ENCODE measurements at regions not wholly inside any gene's neighbourhood (a gene's known extent, or its start where the extent isn't known, plus 50 kb on each side); places are given as distances from the start of the nearest gene placed in this dataset.
A peak's percentile ranks its signal among the peaks of the same experiment; 100 is the strongest.

DNA sequence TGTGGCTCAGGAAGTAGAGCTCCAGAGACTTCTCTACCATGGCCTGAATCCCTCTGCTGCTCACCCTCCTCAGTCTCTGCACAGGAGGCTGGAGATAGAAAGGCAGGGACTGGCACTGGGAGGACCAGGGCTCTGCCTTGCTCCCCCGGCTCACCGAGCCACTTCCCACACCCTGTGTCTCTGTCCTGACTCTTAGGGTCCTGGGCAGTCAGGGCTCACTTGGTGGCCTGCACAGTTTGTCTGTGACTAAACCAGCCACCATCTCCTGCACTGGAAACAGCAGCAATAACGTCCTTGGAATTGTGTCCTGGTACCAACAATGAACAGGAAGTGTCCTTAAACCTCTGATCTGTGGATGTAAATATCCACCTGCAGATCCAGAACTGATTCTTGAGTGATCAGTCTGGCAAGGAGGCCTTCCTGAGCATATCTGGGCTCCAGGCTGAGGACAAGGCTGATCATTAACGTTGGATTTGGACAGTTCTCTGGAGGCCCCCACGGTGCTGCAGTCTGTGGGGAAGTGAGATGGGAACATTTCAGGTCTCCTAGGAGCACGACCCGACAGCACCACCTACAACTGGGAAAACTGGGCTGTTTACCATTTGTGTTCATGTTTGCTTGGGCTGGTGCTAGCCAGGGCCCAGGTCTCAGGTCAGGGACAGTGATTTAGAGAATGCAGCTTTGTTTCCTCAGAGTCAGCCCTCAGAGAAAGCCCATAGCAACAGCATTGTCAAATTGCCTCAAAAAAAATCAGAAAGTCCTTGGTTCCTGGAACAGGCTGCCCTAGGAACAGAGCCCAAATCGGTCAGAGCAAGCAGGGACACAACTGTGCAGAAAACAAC, 82.5 kb downstream of the ZNF280B start:
- no peak overlapping the region for H3K27ac Mint-ChIP-seq
- no peaks in the 10 kb centered on the region for H3K36me3 Mint-ChIP-seq
- no peaks in the 10 kb centered on the region for H3K9me3 Mint-ChIP-seq
- no peaks in the 10 kb centered on the region for H3K4me1 Mint-ChIP-seq
- H3K4me3 Mint-ChIP-seq = no peak overlapping the region
- no peak for DNase-seq (ENCODE audit: low spot score in 2 of 2)
- no peak for ATAC-seq

GRCh38 chr22:22427542-22428065, 80.9 kb downstream of the ZNF280B start:
- ATAC-seq (no peak), DNase-seq (ENCODE audit: low spot score in 2 of 2) (no peak)
- Mint-ChIP-seq H3K9me3 (no peaks in the 10 kb centered on the region), H3K36me3 (no peaks in the 10 kb centered on the region), H3K27ac (no peak overlapping the region), H3K4me3 (no peak overlapping the region), H3K4me1 (no peaks in the 10 kb centered on the region)

GRCh38 chr22:22428222-22429098, 80.1 kb downstream of the ZNF280B start:
- Mint-ChIP-seq H3K36me3 (no peaks in the 10 kb centered on the region), H3K4me3 (no peak overlapping the region), H3K27ac (no peak overlapping the region), H3K9me3 (no peaks in the 10 kb centered on the region), H3K4me1 (no peaks in the 10 kb centered on the region)
- no peak for DNase-seq (ENCODE audit: low spot score in 2 of 2)
- ATAC-seq = no peak

GRCh38 chr22:22429369-22430108, 79.0 kb downstream of the ZNF280B start:
- no peaks in the 10 kb centered on the region for H3K9me3 Mint-ChIP-seq
- H3K27ac Mint-ChIP-seq = no peak overlapping the region
- no peak overlapping the region for H3K4me3 Mint-ChIP-seq
- DNase-seq (ENCODE audit: low spot score in 2 of 2) = no peak
- H3K4me1 Mint-ChIP-seq = no peaks in the 10 kb centered on the region
- no peak for ATAC-seq
- no peaks in the 10 kb centered on the region for H3K36me3 Mint-ChIP-seq

- no peaks in the 10 kb centered on the region for H3K36me3 Mint-ChIP-seq
- ATAC-seq = no peak
- H3K27ac Mint-ChIP-seq = no peak overlapping the region
- H3K4me3 Mint-ChIP-seq = no peak overlapping the region
- H3K9me3 Mint-ChIP-seq = no peaks in the 10 kb centered on the region
- DNase-seq (ENCODE audit: low spot score in 2 of 2) = no peak
- no peaks in the 10 kb centered on the region for H3K4me1 Mint-ChIP-seq
Measured at GRCh38 chr22:22430111-22430820, 78.3 kb downstream of the ZNF280B start.

DNA sequence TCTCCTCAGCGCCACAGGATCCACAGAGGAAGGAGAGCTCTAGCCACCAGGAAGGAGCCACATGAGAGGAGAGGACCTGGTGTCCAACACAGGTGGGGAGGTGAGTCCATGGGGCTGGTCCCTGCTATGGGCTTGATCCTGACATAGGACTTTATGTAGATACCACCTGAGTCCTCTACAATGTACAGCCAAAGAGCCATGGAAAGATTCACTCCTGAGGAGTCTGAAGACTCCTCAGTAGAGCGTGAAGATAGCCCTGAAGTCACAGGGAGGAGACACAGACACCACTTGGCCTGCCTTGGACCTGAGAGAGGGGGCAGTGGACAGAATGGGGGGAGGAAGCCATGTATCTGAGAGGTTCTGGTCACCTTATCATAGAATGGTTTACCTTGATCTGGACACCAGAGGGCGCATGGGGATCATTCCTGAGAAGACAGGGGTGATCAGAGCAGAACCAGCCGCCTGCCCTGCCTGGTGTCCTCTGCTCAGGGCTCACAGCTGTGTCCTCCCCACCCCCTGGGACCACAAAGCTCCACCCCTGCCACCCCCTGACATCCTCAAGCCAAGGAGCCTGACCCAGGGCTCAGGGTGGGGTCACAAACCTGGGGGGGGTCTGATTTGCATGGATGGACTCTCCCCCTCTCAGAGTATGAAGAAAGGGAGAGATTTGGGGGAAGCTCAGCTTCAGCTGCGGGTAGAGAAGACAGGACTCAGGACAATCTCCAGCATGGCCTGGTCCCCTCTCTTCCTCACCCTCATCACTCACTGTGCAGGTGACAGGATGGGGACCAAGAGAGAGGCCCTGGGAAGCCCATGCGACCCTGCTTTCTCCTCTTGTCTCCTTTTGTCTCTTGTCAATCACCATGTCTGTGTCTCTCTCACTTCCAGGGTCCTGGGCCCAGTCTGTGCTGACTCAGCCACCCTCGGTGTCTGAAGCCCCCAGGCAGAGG, 77.0 kb downstream of the ZNF280B start:
- Mint-ChIP-seq H3K27ac (no peak overlapping the region), H3K4me3 (no peak overlapping the region), H3K36me3 (no peaks in the 10 kb centered on the region), H3K4me1 (no peaks in the 10 kb centered on the region), H3K9me3 (no peaks in the 10 kb centered on the region)
- ATAC-seq (peak; percentile 80), DNase-seq (ENCODE audit: low spot score in 2 of 2) (peak; percentile 49 to 81)

GRCh38 chr22:22432479-22432878, 76.1 kb downstream of the ZNF280B start:
- Mint-ChIP-seq H3K9me3 (no peaks in the 10 kb centered on the region), H3K4me1 (no peaks in the 10 kb centered on the region), H3K27ac (no peak overlapping the region), H3K36me3 (no peaks in the 10 kb centered on the region), H3K4me3 (no peak overlapping the region)
- ATAC-seq = peak; percentile 11
- DNase-seq (ENCODE audit: low spot score in 2 of 2) = no peak

DNA sequence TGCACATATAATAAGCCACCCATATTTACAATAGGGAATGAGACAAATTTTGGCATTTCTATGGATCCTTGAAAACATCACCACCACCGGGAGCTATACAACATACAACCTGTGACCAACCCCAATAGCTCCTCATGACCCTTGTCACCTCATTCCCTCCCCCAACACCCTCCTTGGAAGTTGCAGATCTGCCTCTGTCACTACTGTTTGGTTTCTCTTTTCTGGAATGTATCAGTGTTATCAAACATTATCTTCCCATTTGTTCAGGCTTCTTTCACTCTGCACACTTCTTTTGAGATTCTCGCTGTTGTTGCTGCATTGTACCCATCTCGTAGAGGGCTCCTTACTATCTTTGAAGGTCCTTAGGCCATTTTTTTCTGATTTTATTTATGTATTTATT, 75.6 kb downstream of the ZNF280B start:
- H3K27ac Mint-ChIP-seq = no peak overlapping the region
- no peaks in the 10 kb centered on the region for H3K9me3 Mint-ChIP-seq
- DNase-seq (ENCODE audit: low spot score in 2 of 2) (no peak), ATAC-seq (no peak)
- no peaks in the 10 kb centered on the region for H3K4me1 Mint-ChIP-seq
- H3K4me3 Mint-ChIP-seq = no peak overlapping the region
- no peaks in the 10 kb centered on the region for H3K36me3 Mint-ChIP-seq

DNA sequence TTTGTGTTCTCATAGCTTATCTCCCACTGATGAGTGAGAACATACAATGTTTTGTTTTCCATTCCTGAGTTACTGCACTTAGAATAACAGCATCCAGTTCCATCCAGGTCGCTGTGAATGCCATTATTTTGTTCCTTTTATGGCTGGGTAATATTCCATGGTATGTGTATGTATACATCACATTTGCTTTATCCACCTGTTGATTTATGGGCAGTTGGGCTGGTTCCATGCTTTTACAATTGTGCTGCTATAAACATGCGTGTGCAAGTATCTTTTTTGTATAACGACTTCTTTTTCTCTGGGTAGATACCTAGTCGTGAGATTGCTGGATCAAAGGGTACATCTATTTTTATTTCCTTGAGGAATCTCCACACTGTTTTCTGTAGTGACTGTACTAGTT, 74.8 kb downstream of the ZNF280B start:
- no peak overlapping the region for H3K4me3 Mint-ChIP-seq
- ATAC-seq (no peak), DNase-seq (ENCODE audit: low spot score in 2 of 2) (no peak)
- no peak overlapping the region for H3K27ac Mint-ChIP-seq
- H3K9me3 Mint-ChIP-seq = no peaks in the 10 kb centered on the region
- H3K36me3 Mint-ChIP-seq = no peaks in the 10 kb centered on the region
- H3K4me1 Mint-ChIP-seq = no peaks in the 10 kb centered on the region

Data from stimulated activated effector memory CD8-positive, alpha-beta T cell treated with anti-CD3 and anti-CD28 coated beads, Interleukin-12 subunit alpha, Interleukin-12 subunit beta, amount 100 ng/mL, for 72 hours (primary cell).